ENCODE measurements at regions not wholly inside any gene's neighbourhood (a gene's known extent, or its start where the extent isn't known, plus 50 kb on each side); places are given as distances from the start of the nearest gene placed in this dataset.
"Not testable (repeated sequence)": the region's sequence is repeated elsewhere in the genome, so short reads cannot be mapped to it uniquely, and the experiment has no call there.

GRCh38 chr7:65276822-65277221 lies 96.8 kb upstream of the ZNF92 start:
- TF ChIP-seq CTCF (conservative IDR thresholded peaks at IDR 0.05; ENCODE audit: low read depth), result no peak
- ChIA-PET CTCF (no interaction called here), POLR2A (ENCODE audit: low non-redundant PET) (no interaction called here)
- H3K27ac ChIP-seq, result no peak overlapping the region
- no peak for DNase-seq (ENCODE audit: low spot score)

GRCh38 chr7:65271502-65271901 lies 102.2 kb upstream of the ZNF92 start:
- CTCF ChIA-PET; POLR2A ChIA-PET (ENCODE audit: low non-redundant PET); H3K27ac ChIP-seq; DNase-seq (ENCODE audit: low spot score): not testable (repeated sequence)

GRCh38 chr7:65269150-65269856 lies 104.4 kb upstream of the ZNF92 start:
- TF ChIP-seq CTCF (conservative IDR thresholded peaks at IDR 0.05; ENCODE audit: low read depth), result no peak
- DNase-seq (ENCODE audit: low spot score), result peak; percentile 86
- ChIA-PET POLR2A (ENCODE audit: low non-redundant PET) (no interaction called here), CTCF (interaction anchor here (1.7 kb wide), 1 partner anchor 53 kb away, joined by 5 read pairs; no protein-coding TSS in a partner anchor)
- H3K27ac ChIP-seq, result no peak overlapping the region

- H3K27ac ChIP-seq, result no peak overlapping the region
- ChIA-PET POLR2A (ENCODE audit: low non-redundant PET) (no interaction called here), CTCF (interaction anchor here (1.7 kb wide), 1 partner anchor 52 kb away, joined by 5 read pairs; no protein-coding TSS in a partner anchor)
- TF ChIP-seq CTCF (conservative IDR thresholded peaks at IDR 0.05; ENCODE audit: low read depth), result no peak
- no peak for DNase-seq (ENCODE audit: low spot score)
Observed at GRCh38 chr7:65268782-65269149, 104.9 kb upstream of the ZNF92 start.

- CTCF ChIA-PET, result interaction anchor here (0.6 kb wide), 1 partner anchor 1027 kb away, joined by 4 read pairs; no protein-coding TSS in a partner anchor
- DNase-seq (ENCODE audit: low spot score), result no peak
- no peak overlapping the region for H3K27ac ChIP-seq
- TF ChIP-seq CTCF (conservative IDR thresholded peaks at IDR 0.05; ENCODE audit: low read depth), result no peak
- POLR2A ChIA-PET (ENCODE audit: low non-redundant PET), result no interaction called here
Observed at GRCh38 chr7:65265933-65266519, 107.6 kb upstream of the ZNF92 start.

GRCh38 chr7:65264258-65264657 lies 109.4 kb upstream of the ZNF92 start:
- DNase-seq (ENCODE audit: low spot score), result no peak
- no peak for TF ChIP-seq CTCF (conservative IDR thresholded peaks at IDR 0.05; ENCODE audit: low read depth)
- H3K27ac ChIP-seq, result no peak overlapping the region
- POLR2A ChIA-PET (ENCODE audit: low non-redundant PET), result no interaction called here
- CTCF ChIA-PET, result no interaction called here

GRCh38 chr7:65260673-65261072 lies 113.0 kb upstream of the ZNF92 start:
- H3K27ac ChIP-seq; CTCF ChIA-PET; POLR2A ChIA-PET (ENCODE audit: low non-redundant PET); DNase-seq (ENCODE audit: low spot score): not testable (repeated sequence)

GRCh38 chr7:65259864-65260525 lies 113.7 kb upstream of the ZNF92 start:
- POLR2A ChIA-PET (ENCODE audit: low non-redundant PET); H3K27ac ChIP-seq; DNase-seq (ENCODE audit: low spot score); CTCF ChIA-PET: not testable (repeated sequence)

All from RWPE1 (cell line).